Ascending aorta (tissue), 2 donors: ENCODE measurements at regions not wholly inside any gene's neighbourhood (a gene's known extent, or its start where the extent isn't known, plus 50 kb on each side); places are given as distances from the start of the nearest gene placed in this dataset.
"Not testable (repeated sequence)": the region's sequence is repeated elsewhere in the genome, so short reads cannot be mapped to it uniquely, and the experiment has no call there.

ENCODE experiments used
- DNase-seq, 2 donors: peaks; one replicate each; pipeline ENCODE4 v3.0.0-alpha.2; 2019; ENCODE audit warnings: low spot score in 2 of 2
- H3K27ac ChIP-seq, 2 donors: fragments of 200-600 bp; sonication (generic); one replicate each; pipeline ENCODE4 v1.5.1; 2016 to 2017; ENCODE audit warnings: mild to moderate bottlenecking in 1 of 2
- H3K27me3 ChIP-seq: fragments of 200-600 bp; sonication (generic); one replicate; pipeline ENCODE4 v1.5.1; 2017
- H3K36me3 ChIP-seq, 2 donors: fragments of 200-600 bp; sonication (generic); one replicate each; pipeline ENCODE4 v1.5.1; 2016
- H3K4me1 ChIP-seq, 2 donors: fragments of 200-600 bp; sonication (generic); one replicate each; pipeline ENCODE4 v1.5.1; 2016 to 2017; ENCODE audit warnings: mild to moderate bottlenecking in 1 of 2
- H3K4me3 ChIP-seq, 2 donors: fragments of 200-600 bp; sonication (generic); one replicate each; pipeline ENCODE4 v1.5.1; 2016 to 2017; ENCODE audit warnings: mild to moderate bottlenecking in 1 of 2
- H3K9me3 ChIP-seq, 2 donors: fragments of 200-600 bp; sonication (generic); one replicate each; pipeline ENCODE4 v1.5.1; 2016
- intact Hi-C: fragments of 100-400 bp; cut with DNase I; formaldehyde crosslinking; loops from one replicate; pipeline ENCODE4 v1.15.1; 2023
- TF ChIP-seq, protein P1 (sequence below), 3 experiments: fragments of 200-600 bp in 2 of 3; fragments of 450-650 bp in 1 of 3; sonication (generic) in 2 of 3; IDR thresholded peaks; one replicate each; pipeline ENCODE4 v1.5.1; 2016 to 2019; ENCODE audit warnings: antibody characterized with exemption in 3 of 3, mild to moderate bottlenecking in 1 of 3, moderate library complexity in 1 of 3

DNA sequence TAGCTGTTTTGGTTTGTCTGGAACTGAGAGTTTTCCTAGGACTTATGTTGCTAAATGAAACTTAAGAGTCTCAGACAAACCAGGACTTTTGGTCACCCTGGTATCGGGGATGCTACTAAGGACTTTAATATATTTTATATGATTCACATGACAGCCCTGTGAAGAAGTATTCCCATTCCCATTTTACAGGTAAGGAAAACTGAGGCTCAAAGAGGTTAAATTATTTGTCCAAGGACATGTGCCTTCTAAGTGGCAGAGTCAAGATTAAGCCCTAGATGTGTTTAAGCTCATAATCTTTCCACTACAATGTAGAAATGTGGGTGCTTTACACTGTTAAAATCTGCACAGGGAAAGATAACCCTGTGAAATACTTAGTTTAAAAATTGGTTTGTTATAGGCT is 77.7 kb upstream of the ATP5MC3 start:
- TF ChIP-seq, protein P1, sequence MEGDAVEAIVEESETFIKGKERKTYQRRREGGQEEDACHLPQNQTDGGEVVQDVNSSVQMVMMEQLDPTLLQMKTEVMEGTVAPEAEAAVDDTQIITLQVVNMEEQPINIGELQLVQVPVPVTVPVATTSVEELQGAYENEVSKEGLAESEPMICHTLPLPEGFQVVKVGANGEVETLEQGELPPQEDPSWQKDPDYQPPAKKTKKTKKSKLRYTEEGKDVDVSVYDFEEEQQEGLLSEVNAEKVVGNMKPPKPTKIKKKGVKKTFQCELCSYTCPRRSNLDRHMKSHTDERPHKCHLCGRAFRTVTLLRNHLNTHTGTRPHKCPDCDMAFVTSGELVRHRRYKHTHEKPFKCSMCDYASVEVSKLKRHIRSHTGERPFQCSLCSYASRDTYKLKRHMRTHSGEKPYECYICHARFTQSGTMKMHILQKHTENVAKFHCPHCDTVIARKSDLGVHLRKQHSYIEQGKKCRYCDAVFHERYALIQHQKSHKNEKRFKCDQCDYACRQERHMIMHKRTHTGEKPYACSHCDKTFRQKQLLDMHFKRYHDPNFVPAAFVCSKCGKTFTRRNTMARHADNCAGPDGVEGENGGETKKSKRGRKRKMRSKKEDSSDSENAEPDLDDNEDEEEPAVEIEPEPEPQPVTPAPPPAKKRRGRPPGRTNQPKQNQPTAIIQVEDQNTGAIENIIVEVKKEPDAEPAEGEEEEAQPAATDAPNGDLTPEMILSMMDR (IDR thresholded peaks at IDR 0.05) = no peak
- Histone ChIP-seq H3K4me3 (no peak overlapping the region), H3K27ac (no peak overlapping the region), H3K4me1 (no peaks in the 10 kb centered on the region), H3K27me3 (no peaks in the 10 kb centered on the region), H3K9me3 (no peaks in the 10 kb centered on the region), H3K36me3 (no peaks in the 10 kb centered on the region)
- DNase-seq = no peak
- intact Hi-C loops = no loop called here

DNA sequence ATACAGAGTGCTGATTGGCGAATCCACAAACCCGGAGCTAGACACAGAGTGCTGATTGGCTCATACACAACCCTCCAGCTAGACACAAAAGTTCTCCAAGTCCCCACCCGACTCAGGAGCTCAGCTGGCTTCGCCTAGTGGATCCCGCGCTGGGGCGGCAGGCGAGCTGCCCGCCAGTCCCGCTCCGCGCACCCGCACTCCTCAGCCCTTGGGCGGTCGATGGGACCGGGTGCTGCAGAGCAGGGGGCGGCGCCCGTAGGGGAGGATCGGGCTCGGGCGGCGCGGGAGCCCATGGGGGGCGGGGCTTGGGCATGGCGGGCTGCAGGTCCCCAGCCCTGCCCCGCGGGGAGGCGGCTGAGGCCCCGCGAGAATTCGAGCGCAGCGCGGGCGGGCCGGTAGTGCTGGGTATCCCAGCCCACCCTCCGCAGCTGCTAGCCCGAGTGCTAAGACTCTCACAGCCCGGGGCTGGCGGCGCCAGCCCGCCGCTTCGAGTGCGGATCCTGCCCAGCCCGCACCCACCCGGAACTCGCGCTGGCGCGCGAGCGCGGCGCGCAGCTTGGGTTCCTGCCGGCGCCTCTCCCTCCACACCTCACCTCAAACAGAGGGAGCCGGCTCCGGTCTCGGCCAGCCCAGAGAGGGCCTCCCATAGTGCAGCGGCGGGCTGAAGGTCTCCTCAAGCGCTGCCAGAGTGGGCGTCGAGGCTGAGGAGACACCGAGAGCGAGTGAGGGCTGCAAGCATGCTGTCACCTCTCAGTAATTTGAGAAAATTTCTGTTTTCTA is 75.5 kb upstream of the ATP5MC3 start:
- DNase-seq = no peak
- no peak overlapping the region for H3K27ac ChIP-seq
- intact Hi-C loops = no loop called here
- H3K36me3 ChIP-seq = no peaks in the 10 kb centered on the region
- no peaks in the 10 kb centered on the region for H3K4me1 ChIP-seq
- no peak overlapping the region for H3K4me3 ChIP-seq
- H3K27me3 ChIP-seq = no peaks in the 10 kb centered on the region
- no peaks in the 10 kb centered on the region for H3K9me3 ChIP-seq
- TF ChIP-seq, protein P1 (IDR thresholded peaks at IDR 0.05) = no peak

DNA sequence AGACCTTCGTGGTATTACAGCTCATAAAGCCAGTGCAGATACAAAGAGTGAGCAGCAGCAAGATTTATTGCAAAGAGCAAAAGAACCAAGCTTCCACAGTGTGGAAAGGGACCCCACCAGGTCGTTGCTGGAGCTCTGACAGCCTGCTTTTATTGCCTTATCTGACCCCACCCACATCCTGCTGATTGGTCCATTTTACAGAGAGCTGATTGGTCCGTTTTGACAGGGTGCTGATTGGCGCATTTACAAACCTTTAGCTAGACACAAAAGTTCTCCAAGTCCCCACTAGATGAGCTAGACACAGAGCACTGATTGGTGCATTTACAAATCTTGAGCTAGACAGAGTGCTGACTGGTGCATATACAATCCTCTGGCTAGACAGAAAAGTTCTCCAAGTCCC is 74.9 kb upstream of the ATP5MC3 start:
- DNase-seq, H3K27me3 ChIP-seq, H3K4me1 ChIP-seq, H3K27ac ChIP-seq, H3K9me3 ChIP-seq, intact Hi-C loops, H3K36me3 ChIP-seq, H3K4me3 ChIP-seq: not testable (repeated sequence)

DNA sequence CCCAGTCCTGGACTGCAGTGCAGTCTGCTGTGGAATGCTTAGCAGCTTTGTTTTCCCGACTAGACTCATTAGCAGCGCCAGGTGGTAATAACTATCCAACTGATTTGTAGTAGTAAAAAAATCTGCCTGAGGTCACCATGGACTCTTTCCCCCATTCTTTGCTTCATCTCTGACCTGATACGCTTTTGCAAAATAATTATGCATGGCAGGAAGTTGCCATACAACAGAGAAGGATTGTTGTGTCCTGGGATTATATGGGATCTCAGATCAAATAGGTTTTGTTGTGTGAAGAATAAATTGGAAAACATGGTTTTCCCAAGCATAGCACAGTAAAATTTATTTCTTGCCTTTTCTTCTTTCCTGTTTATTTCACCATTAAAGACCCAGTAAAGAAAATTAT is 72.4 kb upstream of the ATP5MC3 start:
- intact Hi-C loops = loop anchor here (5.0 kb wide), 1 partner anchor 843 kb away; the partner anchor contains the start of gene HOXD12
- TF ChIP-seq, protein P1 (IDR thresholded peaks at IDR 0.05) = no peak
- H3K36me3 ChIP-seq = no peaks in the 10 kb centered on the region

DNA sequence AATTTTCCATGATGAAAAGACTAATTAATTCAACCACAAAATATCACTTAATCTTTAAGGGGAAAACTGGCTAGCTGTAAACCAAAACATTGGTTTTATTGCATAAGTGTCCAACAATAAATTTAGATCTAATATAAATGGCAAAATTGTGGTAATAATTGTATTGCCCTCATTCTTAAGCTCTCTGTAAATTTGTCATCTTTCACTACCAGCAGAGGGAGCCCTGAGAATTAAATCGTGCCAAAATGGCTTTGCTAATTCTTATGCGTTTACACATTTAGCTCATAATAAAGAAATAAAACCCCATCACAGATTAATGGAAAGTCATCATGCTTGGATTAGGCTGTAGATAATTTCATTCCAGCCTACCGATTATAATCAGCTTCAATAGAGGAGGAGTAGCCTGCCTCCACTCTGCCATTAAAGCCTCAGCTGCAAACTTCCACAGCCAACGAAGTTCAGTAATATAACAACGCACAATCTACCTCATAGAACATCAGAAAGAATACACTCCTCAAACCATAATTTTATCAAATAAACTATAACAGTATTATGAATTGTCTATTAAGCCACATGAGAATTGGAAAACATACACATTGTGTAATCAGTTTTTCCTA is 70.0 kb upstream of the ATP5MC3 start:
- no peak for DNase-seq
- Histone ChIP-seq H3K36me3 (no peaks in the 10 kb centered on the region), H3K4me1 (no peaks in the 10 kb centered on the region), H3K4me3 (no peak overlapping the region), H3K27ac (no peak overlapping the region), H3K9me3 (no peaks in the 10 kb centered on the region), H3K27me3 (no peaks in the 10 kb centered on the region)
- intact Hi-C loops = loop anchor here (5.0 kb wide), 1 partner anchor 846 kb away; the partner anchor contains the start of gene HOXD12
- TF ChIP-seq, protein P1 (IDR thresholded peaks at IDR 0.05) = peak in 2 of 3 experiments; percentile 27 to 53

More for the DNA sequence above, 72.4 kb upstream of the ATP5MC3 start:
- H3K4me1 ChIP-seq = no peaks in the 10 kb centered on the region
- no peaks in the 10 kb centered on the region for H3K9me3 ChIP-seq
- no peak overlapping the region for H3K27ac ChIP-seq
- no peak overlapping the region for H3K4me3 ChIP-seq
- H3K27me3 ChIP-seq = no peaks in the 10 kb centered on the region
- no peak for DNase-seq

DNA sequence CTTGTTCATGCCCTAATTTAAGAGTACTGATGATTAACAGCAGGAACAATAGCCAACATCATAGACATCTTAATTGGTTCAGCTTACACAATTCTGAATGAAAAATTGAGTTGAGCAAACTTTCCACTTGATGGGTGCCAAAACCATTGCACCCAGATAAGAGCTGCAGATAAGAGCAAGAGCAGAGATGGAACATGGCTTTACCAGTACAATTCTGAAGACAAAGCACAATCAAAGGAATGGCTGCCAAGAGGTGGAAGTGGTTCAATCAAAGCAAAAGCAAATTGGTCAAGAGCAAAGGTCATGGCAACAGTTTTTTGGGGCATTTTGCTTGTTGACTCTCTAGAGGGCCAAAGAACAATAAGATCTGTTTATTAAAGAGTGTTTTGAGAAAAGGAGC is 65.6 kb upstream of the ATP5MC3 start:
- DNase-seq = no peak

More for the DNA sequence above, 65.6 kb upstream of the ATP5MC3 start:
- Histone ChIP-seq H3K36me3 (no peaks in the 10 kb centered on the region), H3K4me1 (no peaks in the 10 kb centered on the region), H3K27ac (no peak overlapping the region), H3K27me3 (no peaks in the 10 kb centered on the region), H3K9me3 (no peaks in the 10 kb centered on the region), H3K4me3 (no peak overlapping the region)
- intact Hi-C loops = no loop called here
- TF ChIP-seq, protein P1 (IDR thresholded peaks at IDR 0.05) = no peak
